GM06990 (cell line): ENCODE measurements at regions not wholly inside any gene's neighbourhood (a gene's known extent, or its start where the extent isn't known, plus 50 kb on each side); places are given as distances from the start of the nearest gene placed in this dataset.

Experiments used
- DNase-seq: peaks from one replicate; pipeline ENCODE4 v3.0.0-alpha.2; 2011; ENCODE audit not compliant: insufficient read length; ENCODE audit errors: extremely low read depth
- H3K27me3 ChIP-seq: replicated peaks from 2 replicates; pipeline ENCODE4 v1.6.0; 2011; ENCODE audit warnings: low read length; ENCODE audit not compliant: control insufficient read depth, insufficient read depth
- H3K36me3 ChIP-seq: 2 replicates; pipeline ENCODE4 v1.5.1; 2011; ENCODE audit warnings: low read length; ENCODE audit not compliant: control insufficient read depth, insufficient read depth
- H3K4me3 ChIP-seq: replicated peaks from 2 replicates; pipeline ENCODE4 v1.5.1; 2011; ENCODE audit warnings: low read depth, mild to moderate bottlenecking, control low read depth, low read length
- CTCF ChIP-seq: IDR thresholded peaks from 2 replicates; pipeline ENCODE4 v1.5.1; 2011; ENCODE audit warnings: low read length, control low read depth, mild to moderate bottlenecking, inconsistent platforms; ENCODE audit not compliant: insufficient read depth, poor library complexity, severe bottlenecking

GRCh38 chr11:10625281-10625981 is 57.0 kb upstream of the LYVE1 start:
- Histone ChIP-seq H3K36me3 (no peaks in the 10 kb centered on the region), H3K4me3 (no peak overlapping the region), H3K27me3 (no peaks in the 10 kb centered on the region)
- no peak for TF ChIP-seq CTCF
- DNase-seq, result no peak

- TF ChIP-seq CTCF, result peak; percentile 59
- no peak for DNase-seq
- H3K27me3 ChIP-seq, result no peaks in the 10 kb centered on the region
- H3K36me3 ChIP-seq, result no peaks in the 10 kb centered on the region
- no peak overlapping the region for H3K4me3 ChIP-seq
Observed at GRCh38 chr11:10623797-10624761, 55.6 kb upstream of the LYVE1 start.

GRCh38 chr11:10622957-10623791 is 54.7 kb upstream of the LYVE1 start:
- TF ChIP-seq CTCF, result no peak
- Histone ChIP-seq H3K27me3 (no peaks in the 10 kb centered on the region), H3K36me3 (no peaks in the 10 kb centered on the region), H3K4me3 (no peak overlapping the region)
- no peak for DNase-seq

GRCh38 chr11:10622108-10622507 is 53.6 kb upstream of the LYVE1 start:
- H3K4me3 ChIP-seq, result no peak overlapping the region
- H3K36me3 ChIP-seq, result no peaks in the 10 kb centered on the region
- TF ChIP-seq CTCF, result no peak
- DNase-seq, result no peak
- no peaks in the 10 kb centered on the region for H3K27me3 ChIP-seq

- no peak overlapping the region for H3K4me3 ChIP-seq
- no peak for DNase-seq
- H3K36me3 ChIP-seq, result no peaks in the 10 kb centered on the region
- no peak for TF ChIP-seq CTCF
- no peaks in the 10 kb centered on the region for H3K27me3 ChIP-seq
Observed at GRCh38 chr11:10619131-10619680, 50.7 kb upstream of the LYVE1 start.
